ENCODE measurements at regions not wholly inside any gene's neighbourhood (a gene's known extent, or its start where the extent isn't known, plus 50 kb on each side); places are given as distances from the start of the nearest gene placed in this dataset.
"Not testable (repeated sequence)": the region's sequence is repeated elsewhere in the genome, so short reads cannot be mapped to it uniquely, and the experiment has no call there.

- TF ChIP-seq ZNF274 (IDR thresholded peaks at IDR 0.05; ENCODE audit: low read depth, low read length); SUZ12 (IDR thresholded peaks at IDR 0.05; ENCODE audit: extremely low read depth, insufficient read depth, insufficient read length); YY1 (IDR thresholded peaks at IDR 0.05; ENCODE audit: insufficient read depth, insufficient read length): not testable (repeated sequence)
Measured at GRCh38 chr16:16595029-16595718, 216.2 kb downstream of the NPIPA7 start.
